HCT116 (cell line): ENCODE measurements at regions not wholly inside any gene's neighbourhood (a gene's known extent, or its start where the extent isn't known, plus 50 kb on each side); places are given as distances from the start of the nearest gene placed in this dataset.

Experiments
- ATAC-seq: fragments of 200-7000 bp; cut with Tn5 transposase; 2 replicates; pipeline ENCODE4 v1.9.1; 2020; ENCODE audit warnings: mild to moderate bottlenecking, moderate library complexity
- BruUV-seq: library from RNA; stranded (reverse); fragments of 400-500 nt; replicated peaks from 2 replicates; lab custom pipeline; 2021; lab: Mats Ljungman, UMichigan
- CTCF ChIA-PET: fragments of 300-600 bp; sonication (Branson Sonifier 250); formaldehyde crosslinking; loops from one replicate; lab custom pipeline; 2021; ENCODE audit warnings: antibody characterized with exemption; lab: Charles Lee
- POLR2A ChIA-PET: fragments of 300-600, 350-600 bp; sonication (Branson Sonifier 250); formaldehyde crosslinking; loops from one replicate; lab custom pipeline; 2021; ENCODE audit warnings: antibody characterized with exemption; lab: Charles Lee
- RAD21 ChIA-PET, 2 experiments: fragments of 300-600 bp; sonication (Branson Sonifier 250); formaldehyde crosslinking; loops; one replicate each; lab custom pipeline; 2023; ENCODE audit warnings: low total read pairs in 2 of 2; ENCODE audit not compliant: uncharacterized antibody in 2 of 2, unreplicated experiment in 2 of 2, low non-redundant PET in 1 of 2; lab: Charles Lee
- DNase-seq: peaks from one replicate; pipeline ENCODE4 v3.0.0-alpha.2; 2010; ENCODE audit warnings: low read depth, low spot score
- H2AFZ ChIP-seq: fragments of 200-600 bp; shearing (Covaris generic), sonication (generic); 2 replicates; pipeline ENCODE4 v1.6.1; 2017; ENCODE audit warnings: low read depth, mixed run types, mixed read lengths, antibody characterized with exemption, low read length; ENCODE audit not compliant: poor library complexity, severe bottlenecking
- H3K27ac ChIP-seq: 2 replicates; pipeline ENCODE4 v1.5.1; 2012; ENCODE audit warnings: low read depth, low read length
- H3K27me3 ChIP-seq: fragments of 200-600 bp; sonication (generic); 2 replicates; pipeline ENCODE4 v1.6.1; 2016; ENCODE audit warnings: mixed run types, low read length, mixed read lengths; ENCODE audit not compliant: insufficient read depth
- H3K36me3 ChIP-seq, 2 experiments: fragments of 200-500 bp in 1 of 2; fragments of 200-600 bp in 1 of 2; sonication (Bioruptor generic) in 1 of 2; sonication (generic) in 1 of 2; 2 replicates each; pipeline versions ENCODE4 v1.5.1 to v1.6.1; 2014 to 2016; ENCODE audit warnings: low read length in 2 of 2, inconsistent platforms in 1 of 2, mixed read lengths in 1 of 2, mixed run types in 1 of 2; ENCODE audit not compliant: insufficient read depth in 2 of 2, control insufficient read depth in 1 of 2
- H3K4me1 ChIP-seq, 2 experiments: fragments of 200-600 bp in 1 of 2; sonication (generic) in 1 of 2; 2 replicates each; pipeline versions ENCODE4 v1.5.1 to v1.6.1; 2012 to 2017; ENCODE audit warnings: low read length in 2 of 2, inconsistent platforms in 1 of 2, mild to moderate bottlenecking in 1 of 2, mixed read lengths in 1 of 2, mixed run types in 1 of 2, moderate library complexity in 1 of 2; ENCODE audit not compliant: insufficient read depth in 2 of 2, control insufficient read depth in 1 of 2
- H3K4me2 ChIP-seq: fragments of 200-600 bp; sonication (generic); 2 replicates; pipeline ENCODE4 v1.6.1; 2017; ENCODE audit warnings: mixed run types, low read length, mixed read lengths
- H3K4me3 ChIP-seq, 2 experiments: fragments of 200-600 bp in 1 of 2; sonication (generic) in 1 of 2; replicated peaks in 1 of 2; 2 replicates each; pipeline ENCODE4 v1.5.1; 2011 to 2016; ENCODE audit warnings: low read length in 2 of 2, control low read depth in 1 of 2, low read depth in 1 of 2, mild to moderate bottlenecking in 1 of 2, mixed read lengths in 1 of 2, mixed run types in 1 of 2
- H3K79me2 ChIP-seq: fragments of 200-600 bp; sonication (generic); 2 replicates; pipeline ENCODE4 v1.6.1; 2017; ENCODE audit warnings: mild to moderate bottlenecking, mixed run types, low read length, moderate library complexity, mixed read lengths; ENCODE audit not compliant: insufficient read depth
- H3K9ac ChIP-seq: fragments of 200-600 bp; sonication (generic); 2 replicates; pipeline ENCODE4 v1.6.1; 2016; ENCODE audit warnings: low read length, mixed read lengths
- H3K9me2 ChIP-seq: fragments of 200-600 bp; sonication (generic), shearing (Covaris generic); 2 replicates; pipeline ENCODE4 v1.6.1; 2017; ENCODE audit warnings: mixed run types, mild to moderate bottlenecking, moderate library complexity; ENCODE audit not compliant: insufficient read depth
- H3K9me3 ChIP-seq, 2 experiments: fragments of 200-500 bp in 1 of 2; fragments of 200-600 bp in 1 of 2; sonication (Bioruptor generic) in 1 of 2; sonication (generic) in 1 of 2; 2 replicates each; pipeline ENCODE4 v1.6.1; 2014 to 2017; ENCODE audit warnings: low read length in 2 of 2, mixed read lengths in 2 of 2, inconsistent platforms in 1 of 2, low read depth in 1 of 2, mild to moderate bottlenecking in 1 of 2, mixed run types in 1 of 2, moderate library complexity in 1 of 2; ENCODE audit not compliant: control insufficient read depth in 1 of 2, insufficient read depth in 1 of 2
- H4K20me1 ChIP-seq: fragments of 200-600 bp; sonication (generic), shearing (Covaris generic); 2 replicates; pipeline ENCODE4 v1.6.1; 2017; ENCODE audit warnings: mixed run types, mild to moderate bottlenecking, moderate library complexity; ENCODE audit not compliant: insufficient read depth
- CBX3 ChIP-seq: IDR thresholded peaks from 2 replicates; pipeline ENCODE4 v1.6.1; 2012; ENCODE audit warnings: low read depth
- CEBPB ChIP-seq: IDR thresholded peaks from 2 replicates; pipeline ENCODE4 v1.6.1; 2012; ENCODE audit warnings: low read depth
- ELF1 ChIP-seq: IDR thresholded peaks from 2 replicates; pipeline ENCODE4 v1.6.1; 2012; ENCODE audit warnings: low read depth, borderline replicate concordance
- EZH2 ChIP-seq: fragments of 200-600 bp; sonication (generic); IDR thresholded peaks from 2 replicates; pipeline ENCODE4 v1.6.1; 2017; ENCODE audit warnings: antibody characterized with exemption, mixed run types
- FOSL1 ChIP-seq: IDR thresholded peaks from 2 replicates; pipeline ENCODE4 v1.6.1; 2012; ENCODE audit warnings: low read depth
- JUND ChIP-seq: IDR thresholded peaks from 2 replicates; pipeline ENCODE4 v1.6.1; 2012
- POLR2AphosphoS5 ChIP-seq: IDR thresholded peaks from 2 replicates; pipeline ENCODE4 v1.6.1; 2011; ENCODE audit warnings: mild to moderate bottlenecking, low read depth, low read length, moderate library complexity
- SP1 ChIP-seq: IDR thresholded peaks from 2 replicates; pipeline ENCODE4 v1.6.1; 2012; ENCODE audit warnings: low read depth
- TCF7L2 ChIP-seq: IDR thresholded peaks from 2 replicates; pipeline ENCODE4 v1.7.0; 2011; ENCODE audit warnings: borderline replicate concordance, inconsistent platforms; ENCODE audit not compliant: insufficient read depth, insufficient read length; ENCODE audit errors: extremely low read depth
- YY1 ChIP-seq: IDR thresholded peaks from 2 replicates; pipeline ENCODE4 v1.6.1; 2011; ENCODE audit warnings: low read length, low read depth, moderate library complexity, mild to moderate bottlenecking; ENCODE audit not compliant: insufficient replicate concordance; ENCODE audit errors: extremely low read depth
- ZFX ChIP-seq: fragments of 450-650 bp; IDR thresholded peaks from 2 replicates; pipeline ENCODE4 v1.6.1; 2017
- ZNF274 ChIP-seq: fragments of 200-500 bp; sonication (Bioruptor generic); IDR thresholded peaks from 2 replicates; pipeline ENCODE4 v1.6.1; 2014; ENCODE audit warnings: mild to moderate bottlenecking, low read depth, low read length, inconsistent platforms
- intact Hi-C: fragments of 100-400 bp; cut with micrococcal nuclease; formaldehyde crosslinking; loops from 2 replicates; pipeline ENCODE4 v1.10.0; 2022
- TF ChIP-seq, protein P1 (sequence below): IDR thresholded peaks from 2 replicates; pipeline ENCODE4 v1.6.1; 2012
- TF ChIP-seq, protein P2 (sequence below), 3 experiments: fragments of 200-600 bp in 1 of 3; sonication (generic) in 1 of 3; IDR thresholded peaks in 2 of 3; conservative IDR thresholded peaks in 1 of 3; 2 replicates each; pipeline ENCODE4 v1.5.1; 2012 to 2017; ENCODE audit warnings: low read depth in 2 of 3, low read length in 2 of 3, antibody characterized with exemption in 1 of 3, borderline replicate concordance in 1 of 3, control low read depth in 1 of 3, mild to moderate bottlenecking in 1 of 3, mixed read lengths in 1 of 3, mixed run types in 1 of 3, moderate library complexity in 1 of 3; ENCODE audit not compliant: insufficient read depth in 1 of 3

DNA sequence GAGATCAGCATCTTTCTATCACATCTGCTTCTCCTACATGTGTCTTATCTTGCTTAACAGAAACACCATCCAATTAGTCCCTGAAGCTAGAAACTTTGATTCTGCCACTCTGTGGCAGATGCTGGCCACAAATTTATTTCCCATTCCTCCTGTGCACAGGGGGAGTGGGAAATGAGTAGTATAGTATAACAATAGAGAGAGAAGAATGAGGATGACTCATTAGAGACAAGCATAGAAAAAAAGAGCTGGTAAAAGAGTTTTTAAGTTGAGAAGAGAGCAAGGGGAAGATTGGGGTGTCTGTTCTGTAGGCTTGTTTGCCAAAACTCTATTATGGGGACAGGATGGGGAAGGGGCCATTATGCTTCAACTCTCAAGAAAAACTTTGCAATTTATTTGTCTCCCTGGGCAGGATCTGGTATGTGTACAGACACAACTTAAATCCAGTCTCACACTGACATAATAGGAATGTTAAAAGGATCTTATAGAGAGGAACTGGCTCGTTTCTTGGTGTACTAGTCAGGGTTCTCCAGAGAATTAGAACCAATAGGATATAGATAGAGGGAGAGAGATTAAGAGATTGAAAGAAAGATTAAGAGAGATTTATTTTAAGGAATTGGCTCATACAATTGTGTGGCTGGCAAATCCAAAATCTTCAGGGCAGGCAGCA is 142.6 kb upstream of the CPSF6 start:
- ChIA-PET POLR2A (no interaction called here), CTCF (no interaction called here), RAD21 (no interaction called here)
- Histone ChIP-seq H3K79me2 (no peaks in the 10 kb centered on the region), H3K27me3 (no peaks in the 10 kb centered on the region; the same call in 1 of the 2 replicates), H3K4me1 (no peaks in the 10 kb centered on the region), H3K27ac (no peak overlapping the region), H4K20me1 (no peaks in the 10 kb centered on the region), H3K36me3 (no peaks in the 10 kb centered on the region), H3K4me3 (no peak overlapping the region), H3K9ac (no peak overlapping the region), H3K4me2 (no peak overlapping the region), H3K9me2 (no peaks in the 10 kb centered on the region), H2AFZ (no peak overlapping the region), H3K9me3 (no peaks in the 10 kb centered on the region)
- TF ChIP-seq, protein P1, sequence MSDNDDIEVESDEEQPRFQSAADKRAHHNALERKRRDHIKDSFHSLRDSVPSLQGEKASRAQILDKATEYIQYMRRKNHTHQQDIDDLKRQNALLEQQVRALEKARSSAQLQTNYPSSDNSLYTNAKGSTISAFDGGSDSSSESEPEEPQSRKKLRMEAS, result no peak
- no peak for TF ChIP-seq CEBPB
- no peak for TF ChIP-seq SP1
- TF ChIP-seq, protein P2, sequence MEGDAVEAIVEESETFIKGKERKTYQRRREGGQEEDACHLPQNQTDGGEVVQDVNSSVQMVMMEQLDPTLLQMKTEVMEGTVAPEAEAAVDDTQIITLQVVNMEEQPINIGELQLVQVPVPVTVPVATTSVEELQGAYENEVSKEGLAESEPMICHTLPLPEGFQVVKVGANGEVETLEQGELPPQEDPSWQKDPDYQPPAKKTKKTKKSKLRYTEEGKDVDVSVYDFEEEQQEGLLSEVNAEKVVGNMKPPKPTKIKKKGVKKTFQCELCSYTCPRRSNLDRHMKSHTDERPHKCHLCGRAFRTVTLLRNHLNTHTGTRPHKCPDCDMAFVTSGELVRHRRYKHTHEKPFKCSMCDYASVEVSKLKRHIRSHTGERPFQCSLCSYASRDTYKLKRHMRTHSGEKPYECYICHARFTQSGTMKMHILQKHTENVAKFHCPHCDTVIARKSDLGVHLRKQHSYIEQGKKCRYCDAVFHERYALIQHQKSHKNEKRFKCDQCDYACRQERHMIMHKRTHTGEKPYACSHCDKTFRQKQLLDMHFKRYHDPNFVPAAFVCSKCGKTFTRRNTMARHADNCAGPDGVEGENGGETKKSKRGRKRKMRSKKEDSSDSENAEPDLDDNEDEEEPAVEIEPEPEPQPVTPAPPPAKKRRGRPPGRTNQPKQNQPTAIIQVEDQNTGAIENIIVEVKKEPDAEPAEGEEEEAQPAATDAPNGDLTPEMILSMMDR (IDR thresholded peaks at IDR 0.05 in 2 of 3, conservative IDR thresholded peaks at IDR 0.05 in 1 of 3; ENCODE audit: borderline replicate concordance in 1 of 3, insufficient read depth in 1 of 3, low read depth in 2 of 3, low read length in 2 of 3), result no peak
- BruUV-seq, result no TSS peak
- ATAC-seq (no peak), DNase-seq (no peak)
- intact Hi-C loops, result no loop called here

DNA sequence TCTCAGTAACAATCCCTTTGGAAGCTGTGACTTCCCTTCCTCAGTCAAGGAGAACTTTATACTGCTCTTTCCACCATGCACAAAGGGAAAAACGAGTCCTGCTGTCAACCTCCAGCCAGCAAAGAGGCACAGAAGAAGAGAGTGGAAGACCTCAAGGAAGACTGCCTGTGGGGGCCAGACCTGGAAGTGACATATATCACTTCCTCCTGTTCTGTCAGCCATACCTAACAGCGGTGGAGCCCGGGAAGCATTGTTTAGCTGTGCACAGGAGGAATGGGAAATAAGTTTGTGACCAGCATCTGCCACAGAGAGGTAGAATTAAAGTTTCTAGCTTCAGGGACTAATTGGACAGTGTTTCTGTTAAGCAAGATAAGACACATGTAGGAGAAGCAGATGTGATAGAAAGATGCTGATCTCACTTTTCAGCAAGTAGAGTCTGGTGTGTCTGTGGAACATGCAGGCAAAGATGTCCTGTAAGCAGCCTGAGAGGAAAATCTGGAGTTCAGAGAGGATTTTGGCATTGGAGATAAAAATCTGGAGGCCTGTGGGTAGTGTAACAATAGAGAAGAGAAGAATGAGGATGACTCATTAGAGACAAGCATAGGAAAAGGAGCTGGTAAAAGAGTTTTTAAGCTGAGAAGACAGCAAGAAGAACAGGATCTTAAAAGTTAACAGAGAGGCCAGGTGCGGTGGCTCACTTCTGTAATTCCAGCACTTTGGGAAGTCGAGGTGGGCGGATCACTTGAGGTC is 141.6 kb upstream of the CPSF6 start:
- Histone ChIP-seq H3K9ac (no peak overlapping the region), H2AFZ (no peak overlapping the region), H3K9me3 (no peaks in the 10 kb centered on the region), H4K20me1 (no peaks in the 10 kb centered on the region), H3K36me3 (no peaks in the 10 kb centered on the region), H3K4me3 (no peak overlapping the region), H3K4me1 (no peaks in the 10 kb centered on the region), H3K79me2 (no peaks in the 10 kb centered on the region), H3K9me2 (no peaks in the 10 kb centered on the region), H3K27me3 (no peaks in the 10 kb centered on the region; the same call in 1 of the 2 replicates), H3K4me2 (no peak overlapping the region), H3K27ac (no peak overlapping the region)
- ChIA-PET CTCF (no interaction called here), POLR2A (no interaction called here), RAD21 (no interaction called here)
- intact Hi-C loops, result no loop called here
- DNase-seq (no peak), ATAC-seq (no peak)
- BruUV-seq, result no TSS peak
- no peak for TF ChIP-seq ZNF274
- no peak for TF ChIP-seq YY1
- TF ChIP-seq FOSL1, result no peak
- TF ChIP-seq ZFX, result no peak
- TF ChIP-seq, protein P2 (IDR thresholded peaks at IDR 0.05 in 2 of 3, conservative IDR thresholded peaks at IDR 0.05 in 1 of 3; ENCODE audit: borderline replicate concordance in 1 of 3, insufficient read depth in 1 of 3, low read depth in 2 of 3, low read length in 2 of 3), result no peak
- no peak for TF ChIP-seq JUND
- no peak for TF ChIP-seq CBX3
- no peak for TF ChIP-seq TCF7L2
- no peak for TF ChIP-seq ELF1
- TF ChIP-seq POLR2AphosphoS5, result no peak
- TF ChIP-seq, protein P1, result no peak
- TF ChIP-seq EZH2, result no peak
